Neural crest cell (in vitro differentiated cells): ENCODE measurements at regions not wholly inside any gene's neighbourhood (a gene's known extent, or its start where the extent isn't known, plus 50 kb on each side); places are given as distances from the start of the nearest gene placed in this dataset.

Source experiments
- DNase-seq: peaks from one replicate; pipeline ENCODE4 v3.0.0; 2021; ENCODE audit warnings: low read depth, mixed read lengths, low spot score
- H3K27ac Mint-ChIP-seq: one replicate; pipeline ENCODE4 v1.8.0; 2021; ENCODE audit warnings: mild to moderate bottlenecking, mixed read lengths; ENCODE audit not compliant: unreplicated experiment
- H3K27me3 Mint-ChIP-seq: 2 replicates; pipeline ENCODE4 v1.8.0; 2021; ENCODE audit warnings: low read depth, mild to moderate bottlenecking, mixed read lengths
- H3K36me3 Mint-ChIP-seq: 2 replicates; pipeline ENCODE4 v1.8.0; 2021; ENCODE audit warnings: low read depth, mild to moderate bottlenecking, mixed read lengths
- H3K4me1 Mint-ChIP-seq: 2 replicates; pipeline ENCODE4 v1.8.0; 2021; ENCODE audit warnings: mixed read lengths
- H3K4me3 Mint-ChIP-seq: one replicate; pipeline ENCODE4 v1.8.0; 2021; ENCODE audit warnings: mild to moderate bottlenecking, mixed read lengths
- H3K9me3 Mint-ChIP-seq: 2 replicates; pipeline ENCODE4 v1.8.0; 2021; ENCODE audit warnings: mixed read lengths
- TF ChIP-seq, protein P1 (sequence below): fragments of 200-600 bp; sonication (generic); conservative IDR thresholded peaks from 2 replicates; pipeline ENCODE4 v1.5.0; 2021; ENCODE audit warnings: antibody characterized with exemption, mild to moderate bottlenecking

DNA sequence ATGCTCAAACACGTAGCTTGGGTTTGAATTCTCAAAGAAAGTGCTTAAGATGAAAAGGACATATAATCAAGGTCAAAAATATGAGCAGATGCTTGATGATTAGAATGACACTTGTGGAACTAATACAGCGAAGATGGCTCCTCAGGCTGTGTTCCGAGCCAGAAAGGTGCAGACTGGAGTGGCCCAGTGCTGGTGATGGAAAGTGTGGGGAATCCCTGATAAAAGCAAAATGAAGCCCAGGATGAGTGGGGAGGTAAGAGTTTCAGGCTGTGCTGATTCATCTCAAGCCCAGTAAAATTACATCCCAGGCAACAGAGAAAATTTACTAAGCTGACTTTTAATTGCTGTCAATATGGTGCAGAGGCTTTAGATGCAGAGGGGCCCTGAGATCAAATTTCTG lies 77.8 kb upstream of the IKZF1 start:
- no peak for DNase-seq
- Mint-ChIP-seq H3K4me3 (no peak overlapping the region), H3K27ac (no peak overlapping the region), H3K27me3 (no peaks in the 10 kb centered on the region), H3K9me3 (peaks cover 5% of the 10 kb centered on the region), H3K36me3 (peaks cover 3% of the 10 kb centered on the region), H3K4me1 (no peaks in the 10 kb centered on the region)
- TF ChIP-seq, protein P1, sequence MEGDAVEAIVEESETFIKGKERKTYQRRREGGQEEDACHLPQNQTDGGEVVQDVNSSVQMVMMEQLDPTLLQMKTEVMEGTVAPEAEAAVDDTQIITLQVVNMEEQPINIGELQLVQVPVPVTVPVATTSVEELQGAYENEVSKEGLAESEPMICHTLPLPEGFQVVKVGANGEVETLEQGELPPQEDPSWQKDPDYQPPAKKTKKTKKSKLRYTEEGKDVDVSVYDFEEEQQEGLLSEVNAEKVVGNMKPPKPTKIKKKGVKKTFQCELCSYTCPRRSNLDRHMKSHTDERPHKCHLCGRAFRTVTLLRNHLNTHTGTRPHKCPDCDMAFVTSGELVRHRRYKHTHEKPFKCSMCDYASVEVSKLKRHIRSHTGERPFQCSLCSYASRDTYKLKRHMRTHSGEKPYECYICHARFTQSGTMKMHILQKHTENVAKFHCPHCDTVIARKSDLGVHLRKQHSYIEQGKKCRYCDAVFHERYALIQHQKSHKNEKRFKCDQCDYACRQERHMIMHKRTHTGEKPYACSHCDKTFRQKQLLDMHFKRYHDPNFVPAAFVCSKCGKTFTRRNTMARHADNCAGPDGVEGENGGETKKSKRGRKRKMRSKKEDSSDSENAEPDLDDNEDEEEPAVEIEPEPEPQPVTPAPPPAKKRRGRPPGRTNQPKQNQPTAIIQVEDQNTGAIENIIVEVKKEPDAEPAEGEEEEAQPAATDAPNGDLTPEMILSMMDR = no peak

DNA sequence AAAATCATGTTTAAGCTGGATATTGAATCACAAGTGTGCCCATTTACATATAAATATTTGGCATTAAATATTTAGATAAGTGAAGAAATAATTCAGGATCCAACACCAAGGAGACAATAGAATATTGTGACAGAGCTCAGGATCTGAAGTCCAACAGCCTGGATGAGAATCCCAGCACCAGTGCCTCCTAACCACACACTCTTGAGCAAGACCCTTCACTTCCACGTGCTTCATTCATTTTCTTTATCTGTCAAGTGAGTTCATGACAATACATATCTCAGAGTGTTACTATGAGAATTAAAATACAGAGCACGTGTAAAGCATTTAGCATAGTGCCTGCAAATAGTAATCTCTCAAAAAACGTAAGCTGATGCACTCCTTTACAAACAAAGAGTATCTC lies 78.4 kb upstream of the IKZF1 start:
- TF ChIP-seq, protein P1 = no peak
- Mint-ChIP-seq H3K4me3 (no peak overlapping the region), H3K36me3 (peaks cover 3% of the 10 kb centered on the region), H3K4me1 (no peaks in the 10 kb centered on the region), H3K27me3 (no peaks in the 10 kb centered on the region), H3K27ac (no peak overlapping the region), H3K9me3 (peaks cover 7% of the 10 kb centered on the region)
- no peak for DNase-seq

DNA sequence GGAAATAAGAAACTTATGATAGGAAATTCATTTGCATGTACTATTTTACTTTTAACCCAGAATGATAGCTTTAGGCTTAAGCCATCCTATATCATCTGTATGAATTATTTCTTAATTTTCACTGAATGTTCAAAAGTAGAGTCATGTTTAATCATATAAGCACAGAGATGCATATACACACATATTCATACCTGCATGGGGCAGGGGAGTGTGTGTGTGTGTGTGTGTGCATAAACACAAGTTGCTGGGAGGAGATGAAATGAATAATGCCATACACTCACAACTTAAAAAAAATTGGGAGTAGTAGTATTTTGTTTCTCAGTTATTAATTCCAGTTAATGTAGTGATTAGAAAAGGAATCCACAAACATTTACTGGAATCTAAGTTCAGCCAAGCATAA lies 83.1 kb upstream of the IKZF1 start:
- TF ChIP-seq, protein P1 = no peak
- peaks cover 3% of the 10 kb centered on the region for H3K36me3 Mint-ChIP-seq
- no peak for DNase-seq
- H3K9me3 Mint-ChIP-seq = peaks cover 8% of the 10 kb centered on the region
- H3K4me3 Mint-ChIP-seq = no peak overlapping the region
- no peaks in the 10 kb centered on the region for H3K27me3 Mint-ChIP-seq
- H3K4me1 Mint-ChIP-seq = no peaks in the 10 kb centered on the region
- H3K27ac Mint-ChIP-seq = no peak overlapping the region

DNA sequence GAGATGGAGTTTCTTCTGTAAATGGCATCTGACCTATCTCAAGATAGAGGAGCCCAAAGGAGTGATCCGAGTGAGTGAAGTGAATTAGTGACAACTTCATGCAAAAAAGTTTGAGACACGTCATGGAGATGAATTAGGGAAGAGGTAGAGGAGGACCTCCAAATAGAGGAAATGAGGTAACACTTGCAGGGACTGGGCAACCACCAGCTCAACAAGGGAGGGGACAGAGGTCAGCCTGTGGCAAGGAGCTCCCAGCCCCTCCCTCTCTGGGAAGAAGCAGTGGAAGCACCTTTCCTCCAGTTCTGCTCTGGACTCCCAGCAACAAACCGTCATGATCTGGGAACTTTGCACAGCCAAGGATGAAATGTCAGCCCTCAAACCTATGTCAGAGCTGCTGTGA lies 83.5 kb upstream of the IKZF1 start:
- H3K4me1 Mint-ChIP-seq = no peaks in the 10 kb centered on the region
- no peaks in the 10 kb centered on the region for H3K27me3 Mint-ChIP-seq
- H3K4me3 Mint-ChIP-seq = no peak overlapping the region
- TF ChIP-seq, protein P1 = no peak
- peaks cover 8% of the 10 kb centered on the region for H3K9me3 Mint-ChIP-seq
- peaks cover 3% of the 10 kb centered on the region for H3K36me3 Mint-ChIP-seq
- DNase-seq = no peak
- no peak overlapping the region for H3K27ac Mint-ChIP-seq

DNA sequence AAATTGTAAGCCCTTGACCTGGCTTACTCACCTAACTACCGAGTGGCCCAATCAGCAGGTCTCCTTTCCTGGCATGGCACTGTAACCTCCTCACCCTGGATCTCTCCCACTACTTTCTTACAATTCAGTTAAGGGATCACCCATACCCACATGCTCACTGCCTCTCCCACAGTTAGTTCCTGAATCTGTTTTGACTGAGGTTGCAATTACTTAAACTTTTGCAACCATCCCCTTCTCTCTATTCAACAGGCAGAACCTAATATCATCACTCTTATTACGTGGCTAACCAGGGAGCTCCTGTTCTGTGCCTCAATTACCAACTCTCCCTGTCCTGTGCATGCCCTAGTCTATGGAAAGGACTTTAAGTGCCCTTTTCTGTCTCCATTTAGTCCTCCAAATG lies 84.2 kb upstream of the IKZF1 start:
- no peak overlapping the region for H3K4me3 Mint-ChIP-seq
- H3K36me3 Mint-ChIP-seq = peaks cover under 1% of the 10 kb centered on the region
- no peak for DNase-seq
- no peaks in the 10 kb centered on the region for H3K4me1 Mint-ChIP-seq
- H3K9me3 Mint-ChIP-seq = peaks cover 8% of the 10 kb centered on the region
- TF ChIP-seq, protein P1 = no peak
- H3K27me3 Mint-ChIP-seq = no peaks in the 10 kb centered on the region
- H3K27ac Mint-ChIP-seq = no peak overlapping the region

DNA sequence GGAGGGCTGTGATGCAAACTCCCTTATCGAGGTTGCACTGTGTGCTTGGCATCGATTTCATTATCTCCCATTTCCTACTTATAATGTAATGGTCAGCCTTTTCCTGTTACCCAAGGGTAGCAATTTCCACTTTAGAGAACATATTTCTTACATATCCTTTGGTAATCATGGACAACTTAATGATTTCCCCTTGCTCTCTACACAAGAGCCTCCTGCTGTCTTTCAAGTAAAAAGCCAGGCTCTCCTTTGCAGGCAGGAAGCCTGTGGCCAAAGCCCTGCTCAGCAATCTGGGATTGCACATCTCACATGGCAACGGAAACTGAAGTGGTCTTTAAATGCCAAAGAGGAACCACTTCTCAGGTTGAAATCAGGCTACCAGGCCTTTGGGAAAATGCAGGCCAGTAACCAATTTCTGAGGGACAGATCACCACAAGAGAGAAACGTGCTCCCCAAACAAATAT lies 86.7 kb upstream of the IKZF1 start:
- H3K27me3 Mint-ChIP-seq = no peaks in the 10 kb centered on the region
- no peaks in the 10 kb centered on the region for H3K36me3 Mint-ChIP-seq
- no peak overlapping the region for H3K4me3 Mint-ChIP-seq
- H3K9me3 Mint-ChIP-seq = peaks cover 8% of the 10 kb centered on the region
- DNase-seq = no peak
- H3K27ac Mint-ChIP-seq = no peak overlapping the region
- no peaks in the 10 kb centered on the region for H3K4me1 Mint-ChIP-seq
- TF ChIP-seq, protein P1 = no peak
